PC-9 (cell line): ENCODE measurements at regions not wholly inside any gene's neighbourhood (a gene's known extent, or its start where the extent isn't known, plus 50 kb on each side); places are given as distances from the start of the nearest gene placed in this dataset.

ENCODE experiments used
- BruUV-seq: library from RNA; stranded (reverse); fragments of 400-500 nt; replicated peaks from 2 replicates; lab custom pipeline; 2021; lab: Mats Ljungman, UMichigan
- CTCF ChIA-PET: fragments of 300-600 bp; sonication (Branson Sonifier 250); formaldehyde crosslinking; loops from one replicate; lab custom pipeline; 2022; ENCODE audit warnings: antibody characterized with exemption; lab: Charles Lee
- POLR2A ChIA-PET: fragments of 300-600 bp; sonication (Branson Sonifier 250); formaldehyde crosslinking; loops from one replicate; lab custom pipeline; 2022; ENCODE audit warnings: antibody characterized with exemption; ENCODE audit not compliant: unreplicated experiment; lab: Charles Lee
- DNase-seq, 2 experiments: peaks; one replicate each; pipeline versions ENCODE4 v3.0.0 to v3.0.0-alpha.2; 2015 to 2022; ENCODE audit warnings: mixed read lengths in 1 of 2
- H2AFZ ChIP-seq: fragments of 200-600 bp; sonication (generic); 2 replicates; pipeline ENCODE4 v1.8.1; 2017; ENCODE audit warnings: antibody characterized with exemption
- H3F3A ChIP-seq: fragments of 200-600 bp; sonication (generic); 2 replicates; pipeline ENCODE4 v1.8.1; 2017; ENCODE audit warnings: antibody characterized with exemption, mild to moderate bottlenecking, low read depth; ENCODE audit not compliant: insufficient read depth
- H3K27ac ChIP-seq: fragments of 200-600 bp; sonication (generic); 2 replicates; pipeline ENCODE4 v1.6.1; 2016; ENCODE audit warnings: mixed run types
- H3K27me3 ChIP-seq: fragments of 200-600 bp; sonication (generic); 2 replicates; pipeline ENCODE4 v1.6.1; 2016; ENCODE audit warnings: low read depth, mixed run types; ENCODE audit not compliant: insufficient read depth
- H3K36me3 ChIP-seq: fragments of 200-600 bp; sonication (generic); 2 replicates; pipeline ENCODE4 v1.6.1; 2016; ENCODE audit warnings: low read depth, mixed run types
- H3K4me1 ChIP-seq: fragments of 200-600 bp; sonication (generic); replicated peaks from 2 replicates; pipeline ENCODE4 v1.6.1; 2016; ENCODE audit warnings: mixed run types; ENCODE audit not compliant: insufficient read depth
- H3K4me2 ChIP-seq: fragments of 200-600 bp; sonication (generic); 2 replicates; pipeline ENCODE4 v1.6.1; 2017; ENCODE audit warnings: mixed run types
- H3K4me3 ChIP-seq: fragments of 200-600 bp; sonication (generic); 2 replicates; pipeline ENCODE4 v1.6.1; 2016; ENCODE audit warnings: mixed run types
- H3K79me2 ChIP-seq: fragments of 200-600 bp; sonication (generic); 2 replicates; pipeline ENCODE4 v1.6.1; 2017; ENCODE audit warnings: low read depth, mixed run types
- H3K9me2 ChIP-seq: fragments of 200-600 bp; sonication (generic); 2 replicates; pipeline ENCODE4 v1.8.1; 2017; ENCODE audit warnings: mild to moderate bottlenecking; ENCODE audit not compliant: insufficient read depth
- H3K9me3 ChIP-seq: fragments of 200-600 bp; sonication (generic); 2 replicates; pipeline ENCODE4 v1.8.1; 2016; ENCODE audit warnings: low read depth; ENCODE audit not compliant: insufficient read depth
- H4K20me1 ChIP-seq: fragments of 200-600 bp; sonication (generic); 2 replicates; pipeline ENCODE4 v1.8.1; 2017; ENCODE audit not compliant: insufficient read depth
- CTCF ChIP-seq: fragments of 200-600 bp; sonication (generic); conservative IDR thresholded peaks from 2 replicates; pipeline ENCODE4 v1.6.1; 2017; ENCODE audit warnings: mixed run types, antibody characterized with exemption, mild to moderate bottlenecking, moderate library complexity
- EZH2 ChIP-seq: fragments of 200-600 bp; sonication (generic); IDR thresholded peaks from 2 replicates; pipeline ENCODE4 v1.8.0; 2017; ENCODE audit warnings: antibody characterized with exemption, low read depth
- intact Hi-C: fragments of 100-400 bp; cut with micrococcal nuclease; formaldehyde crosslinking; loops from one replicate; pipeline ENCODE4 v1.10.0; 2022; ENCODE audit not compliant: unreplicated experiment

DNA sequence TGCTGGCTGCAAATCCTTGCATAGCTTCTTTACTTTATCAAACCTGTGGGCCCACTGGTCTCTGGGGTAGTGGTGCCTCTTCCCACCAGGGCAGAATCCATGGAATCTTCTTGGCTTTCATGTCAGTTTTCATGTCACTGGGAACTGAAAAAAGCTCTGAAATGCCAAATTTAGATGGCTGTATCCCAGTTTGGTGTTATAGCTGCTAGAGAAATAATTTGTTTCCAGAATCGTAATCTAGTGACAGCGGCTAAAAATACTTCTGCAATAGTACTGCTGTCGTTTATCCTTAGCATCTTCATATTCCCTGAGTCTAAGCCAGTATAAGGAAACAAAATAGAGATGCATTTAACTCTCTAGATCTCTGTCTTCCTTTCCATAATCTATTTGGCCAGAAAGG, 983.4 kb upstream of the FAT3 start:
- Histone ChIP-seq H3F3A (no peaks in the 10 kb centered on the region), H3K36me3 (no peaks in the 10 kb centered on the region), H3K27ac (no peak overlapping the region), H2AFZ (no peak overlapping the region), H3K27me3 (no peaks in the 10 kb centered on the region), H3K4me2 (no peak overlapping the region), H3K9me2 (no peaks in the 10 kb centered on the region), H3K79me2 (no peaks in the 10 kb centered on the region), H3K4me3 (no peak overlapping the region), H4K20me1 (no peaks in the 10 kb centered on the region), H3K9me3 (no peaks in the 10 kb centered on the region), H3K4me1 (no peaks in the 10 kb centered on the region; the same call in 1 of the 2 replicates)
- no TSS peak for BruUV-seq
- TF ChIP-seq CTCF (no peak), EZH2 (no peak)
- CTCF ChIA-PET: no interaction called here
- POLR2A ChIA-PET: no interaction called here
- intact Hi-C loops: loop anchor here (10.0 kb wide), 1 partner anchor 606 kb away; no protein-coding TSS in a partner anchor
- DNase-seq: no peak

DNA sequence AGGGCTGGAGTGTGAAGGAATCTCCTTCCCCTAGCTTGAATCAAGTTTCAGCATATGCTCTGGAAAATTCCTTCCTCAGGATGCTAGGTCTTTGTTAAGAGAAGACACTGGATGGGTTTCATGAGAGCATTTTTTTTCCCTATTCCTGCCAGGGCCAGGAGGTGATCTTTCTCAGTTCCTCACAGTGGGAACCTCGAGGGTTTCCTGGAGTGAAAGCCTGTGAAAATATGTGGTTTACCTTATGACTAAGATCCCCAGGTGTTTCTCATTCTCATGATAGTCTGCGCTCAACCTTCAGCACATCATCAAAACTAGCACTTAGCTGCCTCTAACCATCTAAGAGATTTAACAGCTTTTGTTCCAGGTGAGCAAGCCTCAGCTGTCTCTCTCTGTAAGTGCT, 985.3 kb upstream of the FAT3 start:
- Histone ChIP-seq H3K27ac (no peak overlapping the region), H3K9me3 (no peaks in the 10 kb centered on the region), H3K4me1 (no peaks in the 10 kb centered on the region; the same call in 1 of the 2 replicates), H4K20me1 (no peaks in the 10 kb centered on the region), H3K79me2 (no peaks in the 10 kb centered on the region), H2AFZ (no peak overlapping the region), H3K27me3 (no peaks in the 10 kb centered on the region), H3K36me3 (no peaks in the 10 kb centered on the region), H3K9me2 (no peaks in the 10 kb centered on the region), H3K4me2 (no peak overlapping the region), H3K4me3 (no peak overlapping the region), H3F3A (no peaks in the 10 kb centered on the region)
- POLR2A ChIA-PET: no interaction called here
- peak; percentile 0 to 45 for DNase-seq
- intact Hi-C loops: no loop called here
- no peak for TF ChIP-seq EZH2
- no peak for TF ChIP-seq CTCF
- CTCF ChIA-PET: no interaction called here
- no TSS peak for BruUV-seq

- no peak overlapping the region for H3K4me2 ChIP-seq
- intact Hi-C loops: no loop called here
Measured at GRCh38 chr11:91231226-91231625, 993.4 kb upstream of the FAT3 start.

More at GRCh38 chr11:91231226-91231625, 993.4 kb upstream of the FAT3 start:
- H3K9me2 ChIP-seq: 0 out of 2 replicates have a peak, but pooled peaks cover 5% of the 10 kb centered on the region
- DNase-seq: no peak
- H4K20me1 ChIP-seq: no peaks in the 10 kb centered on the region
- H3K4me1 ChIP-seq: no peaks in the 10 kb centered on the region
- no peak for TF ChIP-seq CTCF
- no peak for TF ChIP-seq EZH2
- no peak overlapping the region for H3K4me3 ChIP-seq
- no peaks in the 10 kb centered on the region for H3K36me3 ChIP-seq
- no peak overlapping the region for H3K27ac ChIP-seq
- no peaks in the 10 kb centered on the region for H3K27me3 ChIP-seq
- H2AFZ ChIP-seq: no peak overlapping the region
- POLR2A ChIA-PET: no interaction called here
- BruUV-seq: no TSS peak
- H3K79me2 ChIP-seq: no peaks in the 10 kb centered on the region
- H3F3A ChIP-seq: no peaks in the 10 kb centered on the region
- CTCF ChIA-PET: no interaction called here
- H3K9me3 ChIP-seq: no peaks in the 10 kb centered on the region
